Immature natural killer cell (primary cell): ENCODE measurements at regions not wholly inside any gene's neighbourhood (a gene's known extent, or its start where the extent isn't known, plus 50 kb on each side); places are given as distances from the start of the nearest gene placed in this dataset.

ENCODE experiments used
- DNase-seq, 3 donors: peaks; one replicate each; pipeline ENCODE4 v3.0.0; 2022; ENCODE audit warnings: mixed read lengths in 1 of 3
- H3K27ac Mint-ChIP-seq, 6 donors: one replicate each; pipeline ENCODE4 v1.8.0; 2020; ENCODE audit warnings: mixed read lengths in 6 of 6, mild to moderate bottlenecking in 5 of 6, inconsistent platforms in 4 of 6, moderate library complexity in 3 of 6
- H3K27me3 Mint-ChIP-seq, 3 donors: one replicate each; pipeline ENCODE4 v1.8.0; 2020 to 2021; ENCODE audit warnings: low read depth in 3 of 3, mild to moderate bottlenecking in 3 of 3, mixed read lengths in 3 of 3, moderate library complexity in 3 of 3, inconsistent platforms in 1 of 3
- H3K36me3 Mint-ChIP-seq, 3 donors: one replicate each; pipeline ENCODE4 v1.8.0; 2020; ENCODE audit warnings: mixed read lengths in 3 of 3, inconsistent platforms in 2 of 3, mild to moderate bottlenecking in 2 of 3
- H3K4me1 Mint-ChIP-seq, 2 donors: one replicate each; pipeline ENCODE4 v1.8.0; 2020; ENCODE audit warnings: inconsistent platforms in 2 of 2, mild to moderate bottlenecking in 2 of 2, mixed read lengths in 2 of 2, moderate library complexity in 1 of 2
- H3K4me3 Mint-ChIP-seq, 5 donors: one replicate each; pipeline ENCODE4 v1.8.0; 2020; ENCODE audit warnings: mild to moderate bottlenecking in 5 of 5, mixed read lengths in 5 of 5, inconsistent platforms in 3 of 5, moderate library complexity in 3 of 5
- H3K9me3 Mint-ChIP-seq, 6 donors: one replicate each; pipeline ENCODE4 v1.8.0; 2020; ENCODE audit warnings: mild to moderate bottlenecking in 6 of 6, mixed read lengths in 6 of 6, inconsistent platforms in 4 of 6, moderate library complexity in 3 of 6

DNA sequence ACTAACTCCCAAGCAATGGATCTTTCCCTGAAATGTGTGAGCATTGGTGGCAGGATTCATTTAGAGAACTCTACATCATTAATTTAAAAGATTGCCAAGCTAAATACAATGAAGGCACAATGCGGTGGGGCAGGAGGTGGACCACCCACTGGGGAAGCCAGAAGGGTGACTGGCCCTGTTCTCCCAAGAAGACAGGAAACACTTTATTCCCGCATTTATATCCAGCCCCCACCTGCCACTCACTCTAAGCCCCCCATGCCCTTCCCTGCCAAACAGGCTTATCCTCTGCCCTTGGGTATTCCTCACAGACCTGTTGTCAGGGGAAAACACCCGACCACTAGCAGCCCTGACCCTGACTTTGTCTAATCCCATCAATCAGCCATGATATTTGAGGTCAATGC is 189.1 kb upstream of the UBL3 start:
- no peak for DNase-seq
- Mint-ChIP-seq H3K4me3 (no peak overlapping the region), H3K9me3 (peaks cover 0 to 2% (median 0%) of the 10 kb centered on the region in 6 donors), H3K27ac (no peak overlapping the region), H3K4me1 (no peaks in the 10 kb centered on the region), H3K36me3 (no peaks in the 10 kb centered on the region), H3K27me3 (peaks cover 7 to 16% (median 11%) of the 10 kb centered on the region in 3 donors)

DNA sequence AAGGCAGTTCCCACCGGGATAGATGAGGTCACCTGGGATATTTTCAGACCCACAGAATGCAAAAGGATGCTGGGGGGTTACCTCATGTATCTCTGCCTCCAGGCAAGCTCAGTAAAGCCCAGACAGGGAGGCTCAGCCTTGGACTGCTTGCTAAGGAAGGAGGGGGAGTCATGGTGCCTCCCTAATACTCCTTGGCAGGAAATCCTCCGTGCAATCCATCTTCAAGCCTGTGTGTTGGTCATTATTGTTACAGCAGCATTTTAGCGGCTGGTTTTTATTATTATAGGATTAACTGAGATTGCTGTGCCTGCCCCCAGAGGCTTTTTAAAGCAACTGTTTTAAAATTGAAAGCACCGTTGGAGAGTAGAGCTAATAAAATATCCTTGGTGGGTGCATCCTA is 188.5 kb upstream of the UBL3 start:
- Mint-ChIP-seq H3K4me3 (no peak overlapping the region), H3K27me3 (peaks cover 7 to 18% (median 11%) of the 10 kb centered on the region in 3 donors), H3K9me3 (peaks cover 0 to 2% (median 0%) of the 10 kb centered on the region in 6 donors), H3K27ac (no peak overlapping the region), H3K4me1 (no peaks in the 10 kb centered on the region), H3K36me3 (no peaks in the 10 kb centered on the region)
- no peak for DNase-seq

DNA sequence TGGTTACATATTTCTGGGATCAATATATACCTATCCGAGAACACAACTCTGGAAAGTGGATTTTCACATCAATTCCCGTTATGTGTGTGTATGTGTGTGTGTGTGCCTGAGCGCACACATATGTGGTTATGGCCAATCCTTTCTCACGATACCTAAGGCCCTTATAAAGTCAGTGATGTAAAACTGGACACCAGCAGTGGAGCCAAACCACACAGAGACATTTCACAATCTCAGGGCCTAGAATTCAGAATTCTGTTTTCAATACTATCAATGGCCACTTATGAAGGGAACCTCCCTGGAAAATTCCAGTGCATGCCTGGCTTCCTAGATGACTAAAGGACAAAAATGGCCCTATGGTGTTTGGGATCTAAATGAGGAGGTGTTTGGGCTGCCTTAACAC is 187.3 kb upstream of the UBL3 start:
- Mint-ChIP-seq H3K27me3 (peaks cover 7 to 18% (median 13%) of the 10 kb centered on the region in 3 donors), H3K36me3 (no peaks in the 10 kb centered on the region), H3K4me3 (no peak overlapping the region), H3K4me1 (no peaks in the 10 kb centered on the region), H3K27ac (no peak overlapping the region), H3K9me3 (peaks cover 0 to 2% (median 0%) of the 10 kb centered on the region in 6 donors)
- no peak for DNase-seq

DNA sequence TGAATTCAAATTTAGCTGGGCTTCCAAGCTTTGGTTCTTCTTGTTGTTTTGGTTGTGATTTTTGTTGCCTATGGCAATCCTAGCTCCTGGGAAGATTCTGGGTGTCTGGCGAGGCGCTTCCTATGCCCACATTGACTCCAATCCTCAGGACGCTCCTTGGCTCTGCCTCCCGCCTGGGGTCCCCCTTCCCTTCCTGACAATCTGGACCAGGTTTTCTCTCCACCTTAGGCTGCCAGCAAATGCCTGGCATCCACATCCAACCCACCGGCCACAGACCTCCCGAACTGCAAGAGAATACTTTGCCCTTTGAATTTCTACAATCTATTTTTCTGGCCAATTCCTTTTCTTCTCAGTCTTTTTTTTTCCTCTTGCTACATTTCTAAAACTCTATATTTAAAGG is 186.9 kb upstream of the UBL3 start:
- H3K27ac Mint-ChIP-seq = no peak overlapping the region
- H3K4me1 Mint-ChIP-seq = no peaks in the 10 kb centered on the region
- no peaks in the 10 kb centered on the region for H3K36me3 Mint-ChIP-seq
- no peak overlapping the region for H3K4me3 Mint-ChIP-seq
- no peak for DNase-seq
- peaks cover 7 to 18% (median 12%) of the 10 kb centered on the region in 3 donors for H3K27me3 Mint-ChIP-seq
- peaks cover 0 to 2% (median 0%) of the 10 kb centered on the region in 6 donors for H3K9me3 Mint-ChIP-seq

DNA sequence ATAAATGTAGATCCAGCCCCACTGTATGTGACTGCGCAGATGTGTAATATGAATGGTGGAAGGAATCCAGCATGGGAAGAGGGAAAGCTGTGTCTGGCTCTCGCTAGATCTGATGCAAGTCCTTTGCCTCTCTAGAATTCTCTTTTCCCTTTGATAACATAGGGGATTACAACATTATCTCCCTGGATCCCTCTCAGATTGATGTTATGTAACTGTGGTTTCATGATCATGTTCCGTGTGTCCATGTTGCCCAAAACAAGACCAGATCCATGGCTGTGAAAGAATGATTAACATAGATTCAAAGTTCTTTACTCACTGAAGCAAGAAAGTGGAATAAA is 184.0 kb upstream of the UBL3 start:
- Mint-ChIP-seq H3K27ac (no peak overlapping the region), H3K36me3 (no peaks in the 10 kb centered on the region), H3K27me3 (peaks cover 5 to 15% (median 8%) of the 10 kb centered on the region in 3 donors), H3K9me3 (no peaks in the 10 kb centered on the region), H3K4me3 (no peak overlapping the region), H3K4me1 (no peaks in the 10 kb centered on the region)
- no peak for DNase-seq

DNA sequence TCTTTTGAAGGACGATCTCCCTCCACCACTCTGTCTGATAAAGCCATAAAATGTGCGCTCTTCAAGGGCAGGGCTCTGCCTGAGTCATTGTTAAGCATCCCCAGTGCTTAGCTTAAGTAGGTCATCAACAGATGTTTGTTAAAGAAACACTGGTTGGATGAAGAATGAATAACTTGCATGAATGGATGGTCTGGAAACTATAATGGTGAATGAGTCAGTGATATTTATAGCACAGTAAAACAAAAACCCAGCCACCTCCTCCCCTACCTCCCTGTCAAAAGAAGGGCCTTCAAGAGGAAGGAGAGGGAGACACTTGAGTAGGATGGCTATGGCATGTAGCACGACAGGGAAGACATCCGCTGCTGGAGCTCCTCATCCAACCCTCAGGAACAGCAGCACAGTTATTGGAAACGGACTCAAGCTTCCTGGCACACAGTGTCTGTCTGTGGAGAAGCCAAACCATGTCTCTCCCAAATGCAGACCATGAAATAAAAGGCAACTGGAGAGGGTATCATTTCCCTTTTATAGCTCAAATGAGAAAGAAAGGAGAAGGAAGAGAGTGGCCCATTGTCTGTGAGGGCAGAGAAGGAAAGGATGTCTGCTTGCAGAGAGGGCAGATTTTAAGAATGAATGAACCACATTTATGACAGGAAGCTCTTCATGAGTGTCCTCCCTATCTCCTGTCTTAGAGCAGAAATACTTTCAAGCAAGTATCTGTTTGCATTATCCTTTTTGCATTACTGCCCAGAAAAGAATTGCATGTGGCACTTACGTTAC is 183.5 kb upstream of the UBL3 start:
- H3K27me3 Mint-ChIP-seq = peaks cover 4 to 12% (median 8%) of the 10 kb centered on the region in 3 donors
- no peak for DNase-seq
- H3K4me3 Mint-ChIP-seq = no peak overlapping the region
- no peaks in the 10 kb centered on the region for H3K4me1 Mint-ChIP-seq
- no peaks in the 10 kb centered on the region for H3K9me3 Mint-ChIP-seq
- H3K27ac Mint-ChIP-seq = no peak overlapping the region
- no peaks in the 10 kb centered on the region for H3K36me3 Mint-ChIP-seq

DNA sequence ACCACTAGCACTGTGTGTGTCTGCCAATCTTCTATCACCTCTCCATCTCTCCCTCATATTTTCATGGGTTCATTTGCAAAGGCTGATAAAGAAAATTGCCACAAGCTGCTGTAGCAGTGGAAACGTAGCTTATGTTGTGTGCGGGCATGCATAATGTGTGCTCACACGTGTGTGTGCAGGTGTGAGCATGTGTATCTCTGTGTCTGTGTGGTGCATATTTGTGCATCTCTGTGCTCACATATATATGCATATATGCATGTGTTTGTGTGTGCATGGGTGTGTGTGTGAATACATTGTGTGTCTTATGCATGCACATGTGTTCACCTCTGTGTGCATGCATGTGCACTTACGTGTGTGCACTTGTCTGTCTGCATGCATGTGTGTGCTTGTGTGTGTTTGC is 181.8 kb upstream of the UBL3 start:
- Mint-ChIP-seq H3K27ac (no peak overlapping the region), H3K9me3 (no peaks in the 10 kb centered on the region), H3K4me3 (no peak overlapping the region), H3K27me3 (peaks cover 0 to 12% (median 8%) of the 10 kb centered on the region in 3 donors), H3K36me3 (no peaks in the 10 kb centered on the region), H3K4me1 (no peaks in the 10 kb centered on the region)
- DNase-seq = no peak

DNA sequence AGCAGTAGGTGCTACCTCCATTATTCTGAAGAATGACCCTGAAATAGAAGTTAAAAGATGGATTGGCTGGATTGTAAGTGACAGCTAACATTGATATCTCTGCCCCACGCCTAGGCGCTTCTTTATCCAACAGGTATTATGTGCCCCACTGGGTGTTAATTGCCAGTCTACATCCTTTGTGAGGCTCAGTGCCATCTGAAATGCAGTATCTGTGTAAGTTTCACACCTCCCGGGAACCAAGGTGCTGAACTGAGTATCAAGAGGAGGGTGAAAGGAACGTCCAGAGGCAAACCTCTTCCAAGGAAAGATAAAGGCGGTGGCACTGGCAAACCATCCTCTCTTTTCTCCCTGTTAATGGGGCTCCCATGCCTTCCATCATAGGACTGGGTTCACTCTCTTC is 181.1 kb upstream of the UBL3 start:
- Mint-ChIP-seq H3K36me3 (no peaks in the 10 kb centered on the region), H3K27ac (no peak overlapping the region), H3K9me3 (no peaks in the 10 kb centered on the region), H3K4me3 (no peak overlapping the region), H3K27me3 (peaks cover 0 to 12% (median 7%) of the 10 kb centered on the region in 3 donors), H3K4me1 (no peaks in the 10 kb centered on the region)
- DNase-seq = no peak

DNA sequence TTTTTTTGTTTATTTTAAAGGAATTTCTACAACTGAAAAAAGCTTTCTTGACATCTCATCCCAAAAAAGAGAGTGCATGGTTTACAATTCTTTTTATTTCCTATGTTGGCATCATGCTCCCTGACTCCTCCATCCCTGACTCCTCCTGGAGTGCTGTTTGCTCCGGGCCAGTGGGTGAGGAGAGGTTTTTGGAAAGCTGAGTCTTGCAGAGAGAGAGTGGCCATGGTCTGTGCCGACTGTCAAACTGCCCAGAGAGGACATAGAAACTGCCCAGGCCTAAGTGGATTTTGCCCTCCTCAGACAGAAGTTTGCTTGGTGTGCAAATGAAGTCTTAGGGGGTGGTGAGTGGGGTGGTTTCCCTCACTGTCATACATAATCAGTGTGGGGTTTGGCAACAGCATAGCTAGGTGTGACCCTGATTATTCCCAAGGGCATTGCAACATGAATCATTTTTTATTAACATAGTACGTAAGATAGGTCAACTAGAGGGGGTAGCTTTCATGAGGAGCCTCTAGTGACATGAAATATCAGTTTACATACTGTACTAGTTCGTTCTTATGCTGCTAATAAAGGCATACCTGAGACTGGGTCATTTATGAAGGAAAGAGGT is 179.8 kb upstream of the UBL3 start:
- H3K27ac Mint-ChIP-seq = no peak overlapping the region
- H3K27me3 Mint-ChIP-seq = peaks cover 1 to 7% (median 7%) of the 10 kb centered on the region in 3 donors
- no peaks in the 10 kb centered on the region for H3K4me1 Mint-ChIP-seq
- H3K4me3 Mint-ChIP-seq = no peak overlapping the region
- H3K9me3 Mint-ChIP-seq = no peaks in the 10 kb centered on the region
- H3K36me3 Mint-ChIP-seq = no peaks in the 10 kb centered on the region
- DNase-seq = no peak

DNA sequence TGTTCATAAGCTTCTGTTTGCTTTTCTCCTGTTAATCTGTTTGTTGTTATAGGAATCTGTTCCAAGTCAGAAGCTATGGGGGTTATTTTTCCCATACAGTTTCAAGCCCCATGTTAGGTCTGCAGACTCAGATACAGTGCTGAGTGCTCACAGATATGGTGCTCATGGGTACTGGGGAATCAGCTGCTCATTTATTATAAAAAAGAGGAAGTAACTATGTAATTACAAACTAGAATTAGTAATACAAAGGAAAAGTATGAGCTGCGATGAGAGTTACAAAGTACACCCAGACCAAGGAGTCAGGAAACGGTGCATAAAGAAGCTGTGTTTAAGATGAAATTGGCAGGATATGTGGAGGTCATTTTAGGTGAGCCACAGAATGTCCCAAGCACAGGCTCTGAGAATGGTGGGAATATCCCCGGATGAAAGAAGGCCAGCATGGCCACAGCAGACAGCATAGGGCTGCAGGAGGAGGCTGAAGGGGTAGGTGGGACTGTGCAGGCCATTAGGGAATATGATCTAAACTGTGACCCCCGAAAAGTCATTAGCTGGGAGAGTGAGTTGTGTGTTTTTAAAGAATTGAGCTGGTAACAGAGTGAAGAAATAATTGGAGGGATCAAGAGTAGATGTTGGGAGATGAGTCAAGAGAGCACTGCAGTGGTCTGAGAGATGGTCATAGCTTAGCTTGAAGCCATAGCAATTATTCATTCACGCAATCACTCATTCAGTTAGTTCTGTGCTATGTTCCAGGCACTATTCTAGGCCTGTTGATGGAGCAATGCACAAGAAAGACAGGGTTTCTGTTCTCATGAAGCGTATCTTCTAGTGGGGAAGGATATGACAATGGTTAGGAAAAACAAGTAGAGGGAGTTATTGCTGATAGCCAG is 177.4 kb upstream of the UBL3 start:
- H3K4me3 Mint-ChIP-seq = no peak overlapping the region

DNA sequence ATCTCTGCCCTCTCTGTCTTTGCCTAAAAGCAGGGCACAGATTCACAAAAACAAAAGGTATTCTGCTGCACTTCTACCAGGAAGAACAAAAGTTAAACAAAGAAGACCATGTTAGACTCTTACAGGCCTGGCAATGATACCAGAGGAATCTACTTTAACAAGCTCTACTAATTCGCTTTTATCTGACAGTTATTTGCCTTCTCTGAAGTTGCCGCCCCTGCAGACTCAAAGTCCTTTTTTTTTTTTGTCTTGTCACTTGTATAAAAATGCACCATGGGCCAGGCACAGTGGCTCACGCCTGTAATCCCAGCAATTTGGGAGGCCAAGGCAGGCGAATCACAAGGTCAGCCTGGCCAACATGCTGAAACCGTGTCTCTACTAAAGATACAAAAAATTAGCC is 176.5 kb upstream of the UBL3 start:
- no peak for DNase-seq
- no peaks in the 10 kb centered on the region for H3K9me3 Mint-ChIP-seq
- H3K4me1 Mint-ChIP-seq = no peaks in the 10 kb centered on the region
- peaks cover 1 to 8% (median 5%) of the 10 kb centered on the region in 3 donors for H3K27me3 Mint-ChIP-seq
- H3K36me3 Mint-ChIP-seq = no peaks in the 10 kb centered on the region
- no peak overlapping the region for H3K4me3 Mint-ChIP-seq
- no peak overlapping the region for H3K27ac Mint-ChIP-seq

More for the DNA sequence above, 177.4 kb upstream of the UBL3 start:
- DNase-seq = no peak
- H3K27ac Mint-ChIP-seq = no peak overlapping the region
- H3K27me3 Mint-ChIP-seq = peaks cover 1 to 10% (median 5%) of the 10 kb centered on the region in 3 donors
- H3K9me3 Mint-ChIP-seq = no peaks in the 10 kb centered on the region
- H3K4me1 Mint-ChIP-seq = no peaks in the 10 kb centered on the region
- H3K36me3 Mint-ChIP-seq = no peaks in the 10 kb centered on the region

DNA sequence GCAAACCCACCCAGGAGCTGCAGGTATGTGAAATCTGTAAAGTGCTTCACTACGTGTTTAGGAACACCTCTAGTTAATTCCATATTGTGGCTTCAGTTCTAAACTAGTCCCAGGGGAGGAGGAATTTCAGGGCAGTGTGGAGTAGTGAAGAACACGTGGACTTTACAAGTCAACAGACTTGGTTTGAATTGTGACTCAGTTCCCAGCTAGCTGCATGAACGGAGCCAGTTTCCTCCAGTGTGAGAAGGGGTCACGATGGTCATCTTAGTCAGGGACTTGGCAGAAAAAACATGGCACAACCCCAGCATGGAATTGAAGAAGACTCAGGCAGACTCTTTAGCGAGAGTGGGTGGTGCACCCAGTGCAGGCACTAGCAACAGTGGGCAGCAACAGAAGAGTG is 175.7 kb upstream of the UBL3 start:
- Mint-ChIP-seq H3K4me3 (no peak overlapping the region), H3K27me3 (peaks cover 1 to 8% (median 5%) of the 10 kb centered on the region in 3 donors), H3K9me3 (no peaks in the 10 kb centered on the region), H3K27ac (no peak overlapping the region), H3K36me3 (no peaks in the 10 kb centered on the region), H3K4me1 (no peaks in the 10 kb centered on the region)
- no peak for DNase-seq

DNA sequence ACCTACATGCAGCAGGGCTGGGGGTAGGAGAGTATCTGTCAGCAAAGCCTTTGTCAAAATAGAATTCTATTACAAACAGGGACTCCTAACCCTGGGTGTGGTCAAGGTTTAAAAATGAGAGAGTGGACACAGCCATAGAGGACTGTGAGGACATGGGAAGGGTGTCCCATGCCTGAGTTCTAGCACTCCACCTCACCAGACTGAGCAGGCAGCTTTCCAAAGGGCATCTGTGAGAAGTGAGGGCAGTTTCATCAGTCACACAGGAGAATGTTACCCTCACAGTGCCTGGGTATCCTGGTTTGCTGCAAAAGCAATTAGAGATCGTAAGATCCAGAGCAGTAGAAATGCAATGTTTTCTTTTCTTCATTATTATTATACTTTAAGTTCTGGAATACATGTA is 174.9 kb upstream of the UBL3 start:
- peaks cover 1 to 9% (median 5%) of the 10 kb centered on the region in 3 donors for H3K27me3 Mint-ChIP-seq
- no peak for DNase-seq
- no peaks in the 10 kb centered on the region for H3K9me3 Mint-ChIP-seq
- no peak overlapping the region for H3K27ac Mint-ChIP-seq
- no peaks in the 10 kb centered on the region for H3K36me3 Mint-ChIP-seq
- no peaks in the 10 kb centered on the region for H3K4me1 Mint-ChIP-seq
- H3K4me3 Mint-ChIP-seq = no peak overlapping the region
